HG03039 (cell line): ENCODE measurements at regions not wholly inside any gene's neighbourhood (a gene's known extent, or its start where the extent isn't known, plus 50 kb on each side); places are given as distances from the start of the nearest gene placed in this dataset.

ENCODE experiments used
- ATAC-seq: cut with Tn5 transposase; IDR thresholded peaks from one replicate; pipeline ENCODE4 v1.9.1; 2021; ENCODE audit warnings: mild to moderate bottlenecking, moderate library complexity; ENCODE audit not compliant: unreplicated experiment

DNA sequence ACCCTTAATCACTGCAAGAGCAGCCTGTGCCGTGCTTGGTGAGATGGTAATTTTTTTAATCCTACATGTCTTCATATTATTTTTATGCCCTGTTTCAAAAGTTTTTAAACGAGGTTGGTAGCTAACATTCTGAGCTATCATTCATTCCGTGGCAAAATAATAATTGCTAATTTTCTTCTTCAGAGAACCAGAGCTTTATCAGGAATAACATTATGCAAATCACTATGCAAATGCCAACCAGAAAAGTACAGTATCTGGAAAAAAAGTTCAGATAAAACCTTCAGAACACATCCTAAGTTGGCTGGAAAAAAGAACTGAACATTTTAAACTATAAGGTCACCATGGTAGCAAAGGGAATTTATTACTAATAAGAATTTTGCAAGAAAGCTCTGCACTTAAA lies 165.1 kb upstream of the NABP1 start:
- ATAC-seq = no peak

DNA sequence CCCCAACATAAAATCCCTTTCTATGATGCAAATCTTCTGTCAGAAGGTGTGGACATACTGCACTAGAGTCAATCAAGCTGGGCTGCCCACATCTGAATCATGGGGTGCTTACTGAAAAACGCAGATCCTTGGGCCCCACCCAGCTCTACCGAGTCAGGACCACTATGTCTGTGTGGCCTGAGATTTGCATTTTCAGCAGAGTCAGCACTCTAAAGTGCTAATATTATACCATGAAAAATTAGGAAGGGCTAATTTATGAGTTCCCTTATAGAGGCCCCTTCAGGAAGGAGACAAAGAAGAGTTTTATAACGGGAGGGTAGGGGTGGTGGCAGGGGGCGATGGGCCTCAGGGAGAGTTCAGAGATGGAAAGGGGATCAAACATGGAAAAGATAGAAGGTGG lies 163.3 kb upstream of the NABP1 start:
- ATAC-seq = no peak

DNA sequence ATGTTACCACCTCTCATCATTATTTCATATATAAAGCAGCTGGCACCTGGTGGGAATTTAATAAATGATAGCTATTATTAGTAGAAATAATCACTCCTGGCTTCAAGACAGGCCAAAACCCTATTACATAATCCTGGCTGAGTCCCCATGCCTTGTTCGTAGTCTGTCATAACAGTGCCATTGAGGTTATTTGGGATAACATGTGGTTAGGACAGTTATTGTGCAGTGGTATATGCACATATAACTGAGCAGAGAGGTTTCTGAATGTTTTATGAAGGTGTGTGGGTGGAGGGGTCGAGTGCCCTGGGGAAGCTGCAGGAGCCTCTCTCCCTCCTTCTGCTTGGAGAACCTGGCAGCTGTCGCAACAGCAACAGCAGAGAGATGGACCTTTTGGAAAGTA lies 162.4 kb upstream of the NABP1 start:
- no peak for ATAC-seq

DNA sequence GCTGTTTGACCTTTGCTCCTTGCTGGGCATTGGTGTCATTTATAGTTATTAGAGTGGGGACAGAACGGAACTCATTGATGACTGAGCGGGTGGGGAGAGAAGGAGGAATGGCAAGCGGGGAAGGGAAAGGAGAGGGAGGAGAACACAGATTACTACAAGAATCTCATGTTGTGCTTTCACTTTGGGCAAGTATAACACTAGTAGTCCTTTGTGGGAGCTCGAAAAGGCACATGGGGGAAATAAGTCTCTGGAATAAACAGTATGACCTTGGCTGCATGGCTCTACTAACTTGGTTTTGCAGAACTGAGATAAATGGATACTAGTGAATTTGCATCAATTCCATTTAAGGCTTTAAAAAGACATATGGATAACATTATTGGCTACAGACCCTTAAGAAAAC lies 161.7 kb upstream of the NABP1 start:
- ATAC-seq = no peak

DNA sequence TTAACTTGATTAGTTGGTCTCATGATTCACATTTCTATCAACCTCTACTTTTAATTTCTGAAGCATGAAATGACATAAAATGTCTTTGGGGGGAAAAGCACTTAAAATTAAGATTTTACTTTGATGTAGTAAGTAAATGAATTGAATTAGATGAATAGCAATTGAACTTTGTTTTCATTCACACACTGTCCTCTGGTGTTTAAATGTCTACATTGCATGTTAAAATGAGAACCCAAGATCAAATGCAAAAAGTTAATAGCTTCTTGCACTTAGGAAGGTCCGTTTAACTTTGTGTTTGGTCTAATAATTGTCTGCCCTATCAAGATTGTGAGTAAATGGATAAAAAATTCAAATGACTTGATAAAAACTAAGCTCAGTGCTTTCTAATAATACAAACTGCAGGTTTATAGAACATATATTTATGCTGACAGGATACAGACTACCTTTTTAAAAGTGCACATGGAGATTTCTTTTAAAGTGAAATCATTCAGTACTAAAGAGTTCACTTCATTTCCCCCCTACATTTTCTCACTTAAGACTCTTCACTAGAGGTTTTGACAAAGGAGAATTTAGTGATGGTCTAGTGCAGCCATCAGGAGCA lies 156.2 kb upstream of the NABP1 start:
- ATAC-seq = no peak

DNA sequence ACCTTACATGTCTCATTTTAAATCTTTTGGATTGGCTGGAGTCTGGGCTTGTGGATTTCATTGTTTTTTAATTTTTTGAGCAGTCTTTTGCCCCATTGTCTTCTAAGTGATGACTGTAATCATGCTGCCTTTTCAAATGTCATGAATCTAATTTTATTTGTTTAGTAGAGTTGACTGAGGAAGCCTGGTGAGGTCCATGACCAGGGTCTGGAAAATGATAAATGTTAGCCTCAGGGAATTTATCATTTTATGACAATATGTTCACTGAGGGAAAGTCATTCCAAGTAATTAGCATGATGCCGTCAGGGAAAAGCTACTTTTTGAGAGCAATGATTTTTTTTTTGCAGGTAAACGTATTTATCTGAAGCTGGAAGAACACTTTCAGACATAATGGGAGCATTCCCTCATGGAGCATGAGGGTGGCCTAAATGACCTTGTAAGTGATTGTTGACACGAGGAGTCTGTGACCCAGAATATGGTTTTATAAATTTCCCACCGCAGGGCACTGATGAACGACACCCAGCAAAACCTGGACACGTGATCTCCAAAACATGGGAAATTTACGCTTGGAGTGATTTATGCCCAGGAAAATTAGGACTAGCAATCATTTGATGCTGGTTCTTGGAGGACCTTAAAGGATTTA lies 155.3 kb upstream of the NABP1 start:
- no peak for ATAC-seq

DNA sequence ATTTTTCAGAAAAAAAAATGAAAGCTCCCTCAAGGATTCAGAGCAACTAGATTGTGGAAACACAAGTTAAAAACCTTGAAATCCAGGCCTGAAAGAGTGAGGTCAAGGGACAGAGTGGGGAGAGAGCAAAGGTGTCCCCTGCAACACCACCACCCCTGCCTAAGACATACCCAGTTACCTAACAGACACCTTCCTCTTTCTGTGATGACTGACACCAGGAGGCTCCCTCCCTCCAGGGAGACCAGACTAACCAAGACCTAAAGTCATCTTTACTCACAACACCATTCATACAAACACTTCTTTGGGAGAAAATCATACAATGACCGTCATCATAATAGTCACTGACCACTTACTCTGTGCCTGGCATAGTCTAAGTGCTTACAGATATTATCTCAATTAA lies 151.8 kb upstream of the NABP1 start:
- ATAC-seq = no peak

DNA sequence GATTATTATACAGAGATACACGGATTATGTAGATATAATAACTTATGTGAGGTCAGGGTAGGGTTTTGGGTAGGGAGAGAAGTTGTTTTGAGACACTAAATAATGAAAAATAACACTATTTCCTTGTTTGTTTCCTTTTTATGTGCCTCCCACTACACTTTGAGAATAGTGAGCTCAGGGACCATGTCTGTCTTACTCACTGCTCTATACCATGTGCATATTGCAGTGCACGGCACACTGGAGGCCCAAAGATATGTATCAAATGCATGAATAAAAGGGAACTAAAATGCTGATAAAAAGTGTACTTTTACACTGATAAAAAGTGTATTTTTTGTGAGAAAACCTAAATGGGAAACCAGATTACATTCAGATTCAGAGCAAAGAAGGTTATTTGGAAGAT lies 151.4 kb upstream of the NABP1 start:
- no peak for ATAC-seq

DNA sequence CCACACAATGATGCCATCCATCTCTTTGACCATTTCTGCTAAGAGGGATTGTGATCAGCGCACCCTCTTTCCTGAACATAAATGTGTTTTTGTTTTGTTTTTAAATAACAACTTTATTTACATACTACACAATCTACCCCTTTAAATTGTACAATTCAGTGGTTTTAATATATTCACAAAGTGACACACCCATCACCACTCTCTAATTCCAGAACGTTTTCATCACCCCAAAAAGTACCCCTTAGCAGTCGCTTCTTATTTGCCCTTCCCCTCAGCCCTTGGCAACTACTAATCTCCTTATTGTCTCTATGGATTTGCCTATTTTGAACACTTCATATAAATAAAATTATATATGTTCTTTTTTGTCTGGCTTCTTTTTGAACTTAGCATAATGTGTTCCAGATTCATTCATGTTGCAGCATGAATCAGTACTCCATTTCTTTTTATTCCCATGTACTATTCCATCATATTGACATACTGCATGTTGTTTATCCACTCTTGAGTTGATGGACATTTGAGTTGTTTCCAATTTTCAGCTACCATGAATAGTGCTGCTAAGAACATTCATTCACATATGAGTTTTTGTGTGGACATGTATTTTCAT lies 150.9 kb upstream of the NABP1 start:
- ATAC-seq = no peak

DNA sequence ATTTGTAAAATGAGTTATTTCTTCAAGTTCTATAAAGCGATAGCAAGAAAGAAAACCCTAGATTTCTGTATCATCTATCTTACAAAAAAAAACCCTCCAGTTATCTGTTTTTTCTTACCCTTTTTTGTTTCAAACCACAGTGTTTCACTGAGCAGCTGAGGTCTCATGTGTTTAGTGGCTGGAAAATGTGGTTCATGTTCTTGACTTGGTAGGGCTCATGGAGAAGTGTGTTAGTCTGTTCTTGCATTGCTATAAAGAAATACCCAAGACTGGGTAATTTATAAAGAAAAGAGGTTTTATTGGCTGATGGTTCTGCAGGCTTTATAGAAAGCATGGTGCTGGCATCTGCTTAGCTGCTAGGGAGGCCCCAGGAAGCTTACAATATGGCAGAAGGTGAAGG lies 147.3 kb upstream of the NABP1 start:
- no peak for ATAC-seq

DNA sequence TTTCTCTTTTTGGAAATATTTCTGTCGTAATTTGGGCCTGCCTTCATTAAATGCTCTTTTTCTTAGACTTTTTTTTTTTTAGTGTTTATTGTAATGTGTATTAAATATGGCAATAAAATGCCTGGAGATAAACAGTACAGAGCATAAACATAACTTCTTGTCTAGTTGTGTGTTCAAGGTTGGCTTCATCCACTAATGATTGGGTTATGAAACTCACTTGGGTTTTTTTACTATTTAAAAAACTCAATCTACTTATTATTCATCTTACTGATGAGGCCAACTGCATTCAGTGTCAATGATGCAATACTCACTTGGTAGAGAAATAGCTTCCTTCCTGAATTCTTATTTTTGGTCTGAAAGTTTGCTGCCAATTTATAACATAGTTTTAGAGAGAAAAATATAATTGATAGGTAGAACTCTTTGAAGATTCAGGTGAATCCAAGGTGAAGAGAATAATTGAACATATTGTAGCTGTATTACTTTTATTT lies 144.2 kb upstream of the NABP1 start:
- no peak for ATAC-seq

DNA sequence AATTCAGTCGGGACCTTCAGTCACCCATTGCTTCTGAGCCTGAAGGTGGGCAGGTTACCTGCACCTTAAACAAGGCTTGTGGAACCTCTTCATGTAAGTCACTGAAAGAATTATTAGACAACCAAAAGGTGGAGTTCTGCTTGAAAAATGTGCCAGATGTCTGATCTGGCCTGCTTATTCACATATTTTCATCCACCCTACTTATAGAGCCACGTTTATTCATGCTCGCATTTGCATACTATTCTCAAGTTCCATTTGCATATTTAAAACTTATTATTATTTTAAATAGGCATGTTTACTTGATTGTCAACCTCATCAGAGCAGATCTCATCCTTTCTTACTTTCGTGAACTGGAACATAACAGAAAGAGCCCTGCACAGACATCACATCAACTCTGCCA lies 140.0 kb upstream of the NABP1 start:
- ATAC-seq = no peak

DNA sequence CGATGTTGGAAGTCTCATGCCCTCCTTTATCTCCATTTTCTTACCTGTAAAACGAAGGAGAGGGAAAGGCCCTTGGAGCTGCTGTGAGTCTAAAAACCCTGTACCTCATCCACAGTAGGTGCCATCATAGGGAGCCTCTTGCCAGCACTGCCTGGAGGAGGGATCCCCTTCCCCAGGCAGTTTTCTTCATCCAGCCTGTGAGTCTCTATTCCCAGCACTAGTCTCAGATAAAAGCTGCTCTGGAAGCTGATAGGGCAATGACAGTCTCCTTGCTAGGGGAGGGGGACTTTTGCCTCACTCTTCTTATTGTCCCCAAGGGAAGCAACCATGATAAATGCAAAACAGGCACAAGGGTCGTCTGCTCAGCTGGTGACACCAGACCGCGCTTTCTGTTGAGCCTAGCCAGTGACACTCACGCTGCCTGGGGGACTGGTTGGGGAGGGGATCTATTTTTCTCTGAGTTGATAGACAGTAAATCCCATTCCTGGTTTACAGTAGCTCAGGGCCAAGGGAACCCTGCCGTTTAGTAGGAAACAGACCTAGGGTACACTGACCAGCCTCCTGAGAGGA lies 139.5 kb upstream of the NABP1 start:
- ATAC-seq = no peak

DNA sequence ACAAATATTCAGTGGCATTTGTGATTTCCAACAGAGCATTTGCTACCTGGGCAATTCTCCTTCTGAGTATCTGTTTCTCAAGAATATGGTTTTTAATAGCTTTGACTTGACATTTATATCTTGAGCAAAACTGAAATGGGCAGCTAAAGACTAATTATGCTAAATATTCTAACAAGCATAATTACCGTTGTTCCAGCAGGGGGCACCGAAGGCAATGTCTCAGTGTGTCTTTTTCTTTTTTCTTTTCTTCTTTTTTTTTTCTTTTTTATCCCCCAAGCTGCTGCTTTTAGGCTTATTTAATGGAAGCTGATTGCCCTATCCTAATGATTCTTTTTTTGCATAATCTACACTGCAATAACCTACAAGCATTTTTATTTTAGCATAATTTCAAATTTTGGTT lies 138.9 kb upstream of the NABP1 start:
- no peak for ATAC-seq

DNA sequence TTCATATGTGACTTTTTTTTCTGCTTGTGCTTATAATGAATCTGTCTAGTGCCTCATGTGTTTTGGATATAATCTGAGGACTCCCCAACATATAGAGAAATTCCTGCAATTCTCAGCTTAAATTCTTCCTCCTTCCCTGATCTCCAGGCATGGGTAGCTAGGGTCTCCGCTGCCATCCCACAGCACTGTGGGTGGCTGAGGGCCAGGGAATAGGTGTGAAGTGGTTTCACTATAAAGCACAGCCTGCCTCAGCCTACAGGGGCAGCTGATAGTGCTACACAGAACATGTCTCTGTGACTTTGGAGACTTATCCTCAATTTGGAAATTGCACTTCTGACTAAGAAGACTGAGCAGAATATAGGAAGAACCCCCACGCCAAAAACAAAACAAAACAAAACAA lies 137.3 kb upstream of the NABP1 start:
- ATAC-seq = no peak

DNA sequence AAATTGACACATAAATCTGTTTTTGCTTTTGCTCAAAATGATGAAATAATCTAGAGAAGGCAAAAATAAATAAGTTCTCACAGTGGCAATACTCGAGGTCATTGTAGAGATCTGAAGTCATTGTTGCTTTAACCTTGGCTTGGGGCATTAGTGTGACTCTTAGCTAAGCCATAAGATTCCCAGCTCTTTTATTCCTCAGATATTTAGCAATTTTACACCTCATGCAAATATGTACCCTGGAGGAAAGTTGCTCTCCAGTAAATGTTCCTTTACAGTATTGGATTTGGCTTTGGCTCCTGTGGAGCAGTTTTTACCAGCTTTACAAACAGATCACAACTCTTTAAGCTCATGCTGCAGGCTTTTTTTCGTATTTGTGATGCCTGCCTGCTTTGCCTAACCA lies 134.2 kb upstream of the NABP1 start:
- ATAC-seq = no peak

DNA sequence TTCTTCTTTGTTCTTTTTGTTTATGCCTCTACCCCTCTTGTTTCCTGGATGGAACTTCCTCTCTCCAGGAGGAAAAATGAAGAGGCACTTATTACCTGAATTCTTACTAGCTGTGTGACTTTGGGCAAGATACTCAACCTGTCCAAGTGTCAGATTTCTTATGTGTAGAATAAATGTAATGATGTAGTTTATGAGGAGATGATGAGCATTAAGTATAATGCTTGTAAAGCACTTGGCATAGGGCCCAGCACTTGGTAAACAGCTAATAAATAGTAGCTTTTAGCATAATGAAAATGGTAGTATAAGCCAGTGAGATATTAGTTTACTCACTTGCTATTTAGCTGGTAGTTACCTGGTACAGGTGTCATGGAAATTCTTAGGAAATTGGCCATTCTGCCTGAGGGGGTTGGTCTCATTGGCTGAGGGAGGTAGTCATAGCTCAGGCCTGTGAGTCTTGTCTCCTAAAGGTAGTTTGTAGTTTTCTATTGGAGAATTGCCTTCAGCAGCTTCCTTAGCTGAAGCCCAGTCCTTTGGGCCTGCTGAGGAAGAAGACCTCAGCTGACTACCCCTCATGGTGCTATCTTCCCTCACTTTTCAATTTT lies 133.4 kb upstream of the NABP1 start:
- ATAC-seq = no peak

DNA sequence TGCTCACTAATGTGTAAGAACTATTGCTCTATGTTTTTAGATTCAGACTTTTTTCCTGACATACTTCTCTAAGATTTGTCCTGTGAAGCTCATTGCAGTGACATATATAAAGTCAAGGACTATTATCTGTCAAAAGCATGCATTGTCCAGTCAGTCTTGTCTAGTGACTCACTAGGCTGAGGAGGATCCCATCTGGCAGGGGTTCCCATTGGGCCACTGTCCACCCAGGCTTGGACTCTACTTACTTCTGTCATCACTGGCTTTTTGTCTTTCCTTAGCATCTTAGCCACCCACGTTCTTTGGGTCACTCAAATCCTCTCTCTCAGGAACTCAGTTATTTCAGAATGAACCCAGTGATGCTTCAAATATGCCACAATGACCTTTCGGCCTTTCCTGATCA lies 132.6 kb upstream of the NABP1 start:
- ATAC-seq = no peak

DNA sequence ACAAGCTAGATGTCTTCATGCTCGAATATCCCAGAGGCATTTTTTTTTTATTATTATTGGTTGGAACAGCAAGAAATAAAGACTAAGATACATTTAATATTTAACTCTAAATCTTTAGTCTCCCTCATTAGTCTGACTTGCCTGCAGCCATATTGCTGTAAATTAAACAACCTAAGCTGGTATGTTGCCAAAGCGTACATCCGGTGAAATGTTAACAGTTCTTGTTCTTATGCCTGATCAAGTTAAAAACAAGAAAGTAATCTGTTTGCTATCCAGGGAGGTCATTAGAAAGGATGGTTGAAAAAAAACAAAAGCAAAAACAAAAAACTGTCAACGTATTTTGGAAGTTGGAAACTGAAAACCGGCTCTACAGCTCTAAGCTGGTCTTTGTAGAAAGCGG lies 125.9 kb upstream of the NABP1 start:
- no peak for ATAC-seq

DNA sequence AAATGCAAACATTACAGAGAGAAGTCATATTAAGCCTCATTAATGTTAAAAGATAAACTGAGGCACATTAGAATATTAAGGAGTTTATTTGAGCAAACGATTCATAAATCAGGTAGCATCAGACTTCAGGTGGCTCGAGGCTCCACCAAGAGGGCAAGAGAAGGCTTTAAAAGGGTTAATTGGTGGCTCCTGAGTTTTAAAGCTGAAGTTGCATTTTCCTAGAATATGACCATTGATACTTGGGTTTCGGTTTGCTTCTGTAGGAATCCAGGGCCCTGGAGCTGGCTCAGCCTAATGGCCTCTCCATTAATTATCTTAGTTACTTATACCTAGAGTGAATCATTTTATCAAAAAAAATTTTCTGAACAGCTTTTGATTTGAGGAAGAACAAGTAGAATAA lies 123.7 kb upstream of the NABP1 start:
- ATAC-seq = no peak

DNA sequence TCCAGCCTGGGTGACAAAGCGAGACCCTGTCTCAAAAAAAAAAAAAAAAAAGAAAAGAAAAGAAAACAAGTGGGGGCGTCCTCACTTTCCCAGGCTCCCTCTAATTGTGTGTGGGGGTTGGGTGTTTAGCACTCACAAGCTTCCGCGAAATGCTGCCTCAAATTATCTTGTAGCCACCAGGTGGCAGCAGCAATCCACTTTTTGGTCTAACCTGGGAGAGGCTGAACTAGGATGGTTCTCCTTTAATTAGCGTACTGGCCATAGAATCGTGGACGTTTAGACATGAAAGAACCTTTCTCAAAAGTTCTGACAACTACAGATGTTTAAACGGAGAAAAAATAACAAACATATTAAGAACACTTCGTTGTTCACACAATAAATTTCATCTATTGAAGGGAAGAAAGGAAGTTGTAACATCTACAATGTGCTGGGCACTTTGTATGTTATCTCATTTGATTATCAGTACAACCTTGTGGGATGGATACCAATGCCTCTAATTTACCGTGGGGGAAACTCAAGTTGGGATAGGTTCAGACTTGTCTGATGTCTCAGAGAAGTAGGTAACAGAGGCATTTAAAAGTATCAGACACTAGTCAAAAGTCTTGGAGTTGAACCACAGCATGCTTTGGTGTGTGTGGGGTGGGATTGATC lies 122.7 kb upstream of the NABP1 start:
- peak; percentile 92 for ATAC-seq
